GM19397 (cell line): ENCODE measurements at regions not wholly inside any gene's neighbourhood (a gene's known extent, or its start where the extent isn't known, plus 50 kb on each side); places are given as distances from the start of the nearest gene placed in this dataset.

Experiments
- ATAC-seq: cut with Tn5 transposase; IDR thresholded peaks from one replicate; pipeline ENCODE4 v1.9.1; 2021; ENCODE audit warnings: mild to moderate bottlenecking, moderate library complexity; ENCODE audit not compliant: unreplicated experiment

- ATAC-seq = no peak
These were observed 234.6 kb downstream of the ZEB2 start for GRCh38 chr2:144285324-144285723.

- ATAC-seq = no peak
These were observed 238.4 kb downstream of the ZEB2 start for GRCh38 chr2:144281476-144281875.

- no peak for ATAC-seq
These were observed 239.9 kb downstream of the ZEB2 start for GRCh38 chr2:144280009-144280408.

- no peak for ATAC-seq
These were observed 240.8 kb downstream of the ZEB2 start for GRCh38 chr2:144279165-144279564.

- no peak for ATAC-seq
These were observed 242.1 kb downstream of the ZEB2 start for GRCh38 chr2:144277622-144278354.

GRCh38 chr2:144275340-144275739, 244.6 kb downstream of the ZEB2 start:
- ATAC-seq = no peak

- no peak for ATAC-seq
These were observed 245.8 kb downstream of the ZEB2 start for GRCh38 chr2:144274131-144274530.

- ATAC-seq = no peak
These were observed 249.0 kb downstream of the ZEB2 start for GRCh38 chr2:144270951-144271350.

GRCh38 chr2:144268036-144268678, 251.8 kb downstream of the ZEB2 start:
- ATAC-seq = no peak

- peak; percentile 87 for ATAC-seq
These were observed 252.7 kb downstream of the ZEB2 start for GRCh38 chr2:144267239-144267638.

GRCh38 chr2:144265654-144266053, 254.3 kb downstream of the ZEB2 start:
- ATAC-seq = no peak

- no peak for ATAC-seq
These were observed 258.0 kb downstream of the ZEB2 start for GRCh38 chr2:144261966-144262365.

- no peak for ATAC-seq
These were observed 258.6 kb downstream of the ZEB2 start for GRCh38 chr2:144261336-144261735.

GRCh38 chr2:144259332-144259731, 260.6 kb downstream of the ZEB2 start:
- ATAC-seq = no peak

GRCh38 chr2:144258154-144258553, 261.8 kb downstream of the ZEB2 start:
- no peak for ATAC-seq

GRCh38 chr2:144256996-144257707, 262.8 kb downstream of the ZEB2 start:
- no peak for ATAC-seq

GRCh38 chr2:144254342-144255235, 265.3 kb downstream of the ZEB2 start:
- ATAC-seq = no peak

- no peak for ATAC-seq
These were observed 266.2 kb downstream of the ZEB2 start for GRCh38 chr2:144253743-144254142.

GRCh38 chr2:144252694-144253093, 267.2 kb downstream of the ZEB2 start:
- ATAC-seq = no peak

GRCh38 chr2:144249035-144249637, 270.8 kb downstream of the ZEB2 start:
- ATAC-seq = no peak
